ENCODE measurements at regions not wholly inside any gene's neighbourhood (a gene's known extent, or its start where the extent isn't known, plus 50 kb on each side); places are given as distances from the start of the nearest gene placed in this dataset.

- 67% methylated on average over 1 of the region's 1 CpG for WGBS (ENCODE audit: insufficient coverage, low coverage, low lambda C conversion rate, missing lambda C conversion rate)
- no peak for TF ChIP-seq CTCF (IDR thresholded peaks at IDR 0.05)
- TF ChIP-seq POLR2A (IDR thresholded peaks at IDR 0.05), result no peak
- no peak for ATAC-seq
- intact Hi-C loops (cut with DNase I), result no loop called here
- Histone ChIP-seq H3K27ac (no peak overlapping the region), H3K4me3 (no peak overlapping the region), H3K36me3 (no peaks in the 10 kb centered on the region), H3K4me1 (no peaks in the 10 kb centered on the region), H3K9me3 (no peaks in the 10 kb centered on the region), H3K27me3 (peaks cover 0 to 3% of the 10 kb centered on the region in 2 donors)
- DNase-seq, result no peak
These were observed 375.1 kb downstream of the BMP4 start for GRCh38 chr14:53581504-53581903.

- no peaks in the 10 kb centered on the region for H3K27me3 ChIP-seq
- intact Hi-C loops (cut with DNase I), result no loop called here
- WGBS (ENCODE audit: insufficient coverage, low coverage, low lambda C conversion rate, missing lambda C conversion rate), result 48% methylated on average over 5 of the region's 5 CpGs
- no peak for TF ChIP-seq CTCF (IDR thresholded peaks at IDR 0.05)
- TF ChIP-seq POLR2A (IDR thresholded peaks at IDR 0.05), result no peak
- no peaks in the 10 kb centered on the region for H3K4me1 ChIP-seq
- H3K4me3 ChIP-seq, result no peak overlapping the region
- H3K36me3 ChIP-seq, result no peaks in the 10 kb centered on the region
- no peak for ATAC-seq
- DNase-seq, result no peak
- no peak overlapping the region for H3K27ac ChIP-seq
- no peaks in the 10 kb centered on the region for H3K9me3 ChIP-seq
These were observed 384.8 kb downstream of the BMP4 start for GRCh38 chr14:53571641-53572328.

GRCh38 chr14:53570411-53571387, 385.9 kb downstream of the BMP4 start:
- H3K27me3 ChIP-seq, result no peaks in the 10 kb centered on the region
- no peaks in the 10 kb centered on the region for H3K9me3 ChIP-seq
- no peak overlapping the region for H3K27ac ChIP-seq
- H3K4me3 ChIP-seq, result no peak overlapping the region
- TF ChIP-seq CTCF (IDR thresholded peaks at IDR 0.05) (no peak), POLR2A (IDR thresholded peaks at IDR 0.05) (no peak)
- WGBS (ENCODE audit: insufficient coverage, low coverage, low lambda C conversion rate, missing lambda C conversion rate), result 74% methylated on average over 9 of the region's 9 CpGs
- H3K4me1 ChIP-seq, result no peaks in the 10 kb centered on the region
- DNase-seq (no peak), ATAC-seq (no peak)
- H3K36me3 ChIP-seq, result no peaks in the 10 kb centered on the region
- intact Hi-C loops (cut with DNase I), result no loop called here

GRCh38 chr14:53569446-53569845, 387.2 kb downstream of the BMP4 start:
- Histone ChIP-seq H3K4me3 (no peak overlapping the region), H3K36me3 (no peaks in the 10 kb centered on the region), H3K9me3 (no peaks in the 10 kb centered on the region), H3K4me1 (no peaks in the 10 kb centered on the region), H3K27ac (no peak overlapping the region), H3K27me3 (no peaks in the 10 kb centered on the region)
- 26% methylated on average over 2 of the region's 2 CpGs for WGBS (ENCODE audit: insufficient coverage, low coverage, low lambda C conversion rate, missing lambda C conversion rate)
- DNase-seq (no peak), ATAC-seq (no peak)
- intact Hi-C loops (cut with DNase I), result no loop called here
- TF ChIP-seq CTCF (IDR thresholded peaks at IDR 0.05) (no peak), POLR2A (IDR thresholded peaks at IDR 0.05) (no peak)
